ENCODE measurements at regions not wholly inside any gene's neighbourhood (a gene's known extent, or its start where the extent isn't known, plus 50 kb on each side); places are given as distances from the start of the nearest gene placed in this dataset.
A peak's percentile ranks its signal among the peaks of the same experiment; 100 is the strongest.

- peaks cover 10% of the 10 kb centered on the region for H3K4me1 Mint-ChIP-seq
- H3K36me3 ChIP-seq (ENCODE audit: insufficient read depth): no peaks in the 10 kb centered on the region
- H3K4me2 ChIP-seq: no peak overlapping the region
- H3K9me2 ChIP-seq (ENCODE audit: insufficient read depth): no peaks in the 10 kb centered on the region
- TF ChIP-seq ZNF114 (CRISPR knock-in tag; IDR thresholded peaks at IDR 0.05) (no peak), EZH2 (IDR thresholded peaks at IDR 0.05; ENCODE audit: low read depth, unreplicated experiment) (no peak), ETS1 (IDR thresholded peaks at IDR 0.05) (no peak), ZNF331 (CRISPR knock-in tag; IDR thresholded peaks at IDR 0.05; ENCODE audit: low read depth) (no peak)
- H3K27me3 ChIP-seq (ENCODE audit: insufficient read depth): no peaks in the 10 kb centered on the region
- H3K27ac Mint-ChIP-seq: no peak overlapping the region
- H2AFZ ChIP-seq: peak overlapping the region; percentile 1; the same call in 1 of the 2 replicates
- no peak overlapping the region for H3K27ac ChIP-seq (ENCODE audit: low read depth)
- H3K4me3 Mint-ChIP-seq: no peak overlapping the region
- ATAC-seq: no peak
- no peak overlapping the region for H3K4me3 ChIP-seq
- no peaks in the 10 kb centered on the region for H3K36me3 Mint-ChIP-seq (ENCODE audit: low read depth)
- H3K9me3 Mint-ChIP-seq: no peaks in the 10 kb centered on the region
- peaks cover 4% of the 10 kb centered on the region for H3K27me3 Mint-ChIP-seq (ENCODE audit: insufficient read depth, low read depth, poor library complexity)
- H3K4me1 ChIP-seq (ENCODE audit: insufficient read depth): 0 out of 2 replicates have a peak, but pooled peaks cover 9% of the 10 kb centered on the region
- no peaks in the 10 kb centered on the region for H3F3A ChIP-seq (replicated peaks; ENCODE audit: low read depth)
- H3K79me2 ChIP-seq (replicated peaks; ENCODE audit: insufficient read depth): no peaks in the 10 kb centered on the region
- no peak for DNase-seq (ENCODE audit: low spot score)
- no peaks in the 10 kb centered on the region for H4K20me1 ChIP-seq (replicated peaks; ENCODE audit: insufficient read depth)
Observed at GRCh38 chr9:95801797-95802196, 73.7 kb upstream of the ERCC6L2 start.

DNA sequence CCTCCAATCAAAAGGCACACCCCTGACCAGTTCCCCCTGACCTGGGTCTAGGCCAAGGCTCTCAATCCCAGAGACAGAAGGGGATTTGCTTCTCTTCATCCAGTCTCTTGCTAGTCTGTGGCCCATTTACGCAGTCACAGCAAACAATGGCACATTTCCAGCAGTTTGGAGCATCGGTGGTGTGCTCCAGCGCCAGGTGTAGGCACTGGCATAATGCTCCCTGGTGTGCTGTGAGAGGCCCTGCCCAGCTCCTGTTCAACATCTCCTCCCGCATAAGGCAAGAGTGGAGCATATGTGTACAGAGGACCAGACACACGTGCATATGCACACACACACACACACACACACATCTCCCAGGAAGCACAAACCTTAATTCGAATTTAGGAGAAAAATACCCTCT, 79.5 kb upstream of the ERCC6L2 start:
- Histone ChIP-seq H3K27me3 (ENCODE audit: insufficient read depth) (no peaks in the 10 kb centered on the region), H3K4me2 (no peak overlapping the region), H3K4me3 (no peak overlapping the region), H3K36me3 (ENCODE audit: insufficient read depth) (no peaks in the 10 kb centered on the region), H3K9me2 (ENCODE audit: insufficient read depth) (no peaks in the 10 kb centered on the region), H3F3A (replicated peaks; ENCODE audit: low read depth) (no peaks in the 10 kb centered on the region), H3K4me1 (ENCODE audit: insufficient read depth) (peaks cover 9% of the 10 kb centered on the region; the same call in 1 of the 2 replicates), H2AFZ (no peak overlapping the region), H3K79me2 (replicated peaks; ENCODE audit: insufficient read depth) (no peaks in the 10 kb centered on the region), H3K27ac (ENCODE audit: low read depth) (no peak overlapping the region), H4K20me1 (replicated peaks; ENCODE audit: insufficient read depth) (no peaks in the 10 kb centered on the region; the same call in 1 of the 2 replicates)
- H3K36me3 Mint-ChIP-seq (ENCODE audit: low read depth): no peaks in the 10 kb centered on the region
- H3K27ac Mint-ChIP-seq: no peak overlapping the region
- no peaks in the 10 kb centered on the region for H3K9me3 Mint-ChIP-seq
- ATAC-seq (no peak), DNase-seq (ENCODE audit: low spot score) (no peak)
- H3K4me3 Mint-ChIP-seq: no peak overlapping the region
- peaks cover 6% of the 10 kb centered on the region for H3K27me3 Mint-ChIP-seq (ENCODE audit: insufficient read depth, low read depth, poor library complexity)
- H3K4me1 Mint-ChIP-seq: peaks cover 7% of the 10 kb centered on the region; the same call in 2 of the 3 replicates
- TF ChIP-seq CREB1 (CRISPR knock-in tag; IDR thresholded peaks at IDR 0.05; ENCODE audit: low read depth) (no peak), ZNF114 (CRISPR knock-in tag; IDR thresholded peaks at IDR 0.05) (no peak), ZNF331 (CRISPR knock-in tag; IDR thresholded peaks at IDR 0.05; ENCODE audit: low read depth) (no peak), REST (IDR thresholded peaks at IDR 0.05; ENCODE audit: unreplicated experiment) (no peak), ETS1 (IDR thresholded peaks at IDR 0.05) (no peak), EZH2phosphoT487 (IDR thresholded peaks at IDR 0.05; ENCODE audit: unreplicated experiment) (no peak), NANOG (IDR thresholded peaks at IDR 0.05; ENCODE audit: borderline replicate concordance) (no peak), EZH2 (IDR thresholded peaks at IDR 0.05; ENCODE audit: low read depth, unreplicated experiment) (no peak)

Measured in GM23338 (cell line).